Right ventricle myocardium superior (tissue), 1 donor: ENCODE measurements at regions not wholly inside any gene's neighbourhood (a gene's known extent, or its start where the extent isn't known, plus 50 kb on each side); places are given as distances from the start of the nearest gene placed in this dataset.

Source experiments
- ATAC-seq: fragments of 200-7000 bp; cut with Tn5 transposase; one replicate; pipeline ENCODE4 v1.9.1; 2020; ENCODE audit warnings: mild to moderate bottlenecking; ENCODE audit not compliant: poor library complexity
- DNase-seq: peaks from one replicate; pipeline ENCODE4 v3.0.0-alpha.2; 2020
- intact Hi-C: fragments of 100-400 bp; cut with DNase I; formaldehyde crosslinking; loops from one replicate; pipeline ENCODE4 v1.11.2; 2022
- donor health status: DM: no; HTN: yes; CAD: no; lungs with severe emphysema.

GRCh38 chr6:11296449-11297375 is 64.2 kb upstream of the NEDD9 start:
- DNase-seq: no peak
- intact Hi-C loops: no loop called here
- ATAC-seq: no peak

- intact Hi-C loops: no loop called here
- DNase-seq: no peak
- no peak for ATAC-seq
These were observed 63.5 kb upstream of the NEDD9 start for GRCh38 chr6:11295969-11296368.

DNA sequence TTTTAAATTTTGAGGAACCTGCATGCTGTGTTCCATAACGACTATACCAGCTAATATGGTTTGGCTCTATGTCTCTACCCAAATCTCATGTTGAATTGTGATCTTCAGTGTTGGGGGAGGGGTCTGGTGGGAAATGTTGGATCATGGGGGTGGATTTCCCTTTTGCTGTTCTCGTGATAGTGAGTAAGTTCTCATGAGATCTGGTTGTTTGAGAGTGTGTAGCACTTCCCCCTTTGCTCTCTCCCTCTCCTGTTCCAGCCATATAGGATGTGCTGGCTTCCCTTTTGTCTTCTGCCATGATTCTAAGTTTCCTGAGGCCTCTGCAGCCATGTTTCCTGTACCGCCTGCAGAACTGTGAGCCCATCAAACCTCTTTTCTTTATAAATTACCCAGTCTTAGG is 61.8 kb upstream of the NEDD9 start:
- no peak for ATAC-seq
- intact Hi-C loops: no loop called here
- DNase-seq: no peak

DNA sequence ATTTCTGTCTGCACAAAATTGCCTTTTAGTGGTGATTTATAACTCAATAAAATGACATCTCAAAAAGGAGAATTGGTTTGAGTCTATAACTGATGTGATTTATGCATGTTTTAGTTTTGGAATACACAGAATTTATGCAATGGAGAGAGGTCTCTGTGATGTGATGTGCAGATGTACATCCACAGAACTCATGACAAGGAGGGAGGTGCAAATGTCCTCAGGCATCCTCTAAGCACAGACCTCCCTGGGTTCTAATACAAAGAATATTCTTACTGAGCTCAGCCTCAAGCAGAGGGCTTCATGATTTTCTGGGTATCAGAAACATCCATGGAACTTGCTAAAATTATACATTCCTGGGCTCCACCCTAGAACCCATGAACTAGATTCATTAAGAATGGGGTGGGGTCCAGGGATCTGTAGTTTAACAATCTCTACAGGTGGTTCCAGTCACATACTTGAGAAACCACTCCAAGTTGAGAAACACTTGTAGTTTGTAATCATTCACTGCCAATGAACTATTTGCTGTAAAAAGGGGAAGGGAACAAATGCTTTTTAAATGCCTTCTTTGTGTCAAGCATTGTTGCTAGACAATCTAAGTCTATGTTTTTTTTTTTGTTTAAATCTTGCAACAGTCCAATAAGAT is 60.2 kb upstream of the NEDD9 start:
- no peak for ATAC-seq
- intact Hi-C loops: no loop called here
- DNase-seq: no peak

- no peak for DNase-seq
- intact Hi-C loops: no loop called here
- no peak for ATAC-seq
These were observed 59.6 kb upstream of the NEDD9 start for GRCh38 chr6:11292091-11292490.

- no peak for ATAC-seq
- no peak for DNase-seq
- intact Hi-C loops: no loop called here
These were observed 59.1 kb upstream of the NEDD9 start for GRCh38 chr6:11291582-11291981.

DNA sequence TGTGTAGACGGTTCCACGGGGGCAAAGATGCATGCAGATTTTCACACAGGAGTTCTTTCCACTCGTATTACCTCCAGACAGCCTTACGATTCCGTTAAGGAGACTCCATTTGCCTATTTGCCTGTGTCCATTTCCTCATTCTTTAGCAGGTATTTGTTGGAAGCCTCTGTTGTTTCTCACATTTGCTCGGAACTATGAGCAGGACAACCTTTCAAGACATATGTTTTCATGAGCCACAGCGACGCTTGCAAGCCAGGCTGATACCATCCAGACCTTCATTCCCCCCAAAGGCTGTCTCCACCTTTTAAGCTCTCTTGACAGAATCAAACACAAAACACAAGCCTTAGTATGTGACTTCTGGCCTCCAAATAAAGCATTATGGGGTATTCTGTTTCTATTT is 57.6 kb upstream of the NEDD9 start:
- intact Hi-C loops: no loop called here
- ATAC-seq (no peak), DNase-seq (no peak)

DNA sequence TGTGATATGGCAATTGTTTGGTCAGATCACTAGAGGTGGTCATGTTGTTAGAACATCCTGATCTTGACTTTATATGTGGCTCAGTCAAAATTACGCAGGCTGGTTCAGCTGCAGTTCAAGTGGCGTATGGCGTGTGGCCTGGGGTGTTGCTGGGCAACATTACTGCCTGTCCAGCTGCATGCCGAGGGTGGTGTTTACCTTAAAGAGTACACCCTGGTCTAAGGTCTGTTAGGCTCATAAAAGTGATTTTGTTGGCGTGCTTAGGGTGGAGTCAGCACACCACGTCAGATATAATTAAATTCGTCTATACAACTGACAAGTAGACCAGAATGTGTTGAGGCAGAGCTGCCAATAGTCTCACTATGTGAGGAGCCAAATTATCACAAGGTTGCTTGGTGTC is 55.6 kb upstream of the NEDD9 start:
- ATAC-seq (peak; percentile 18), DNase-seq (no peak)
- intact Hi-C loops: no loop called here

- ATAC-seq: no peak
- intact Hi-C loops: no loop called here
- no peak for DNase-seq
These were observed 52.5 kb upstream of the NEDD9 start for GRCh38 chr6:11284996-11285395.

- intact Hi-C loops: no loop called here
- no peak for ATAC-seq
These were observed 51.2 kb upstream of the NEDD9 start for GRCh38 chr6:11283629-11284028.

DNA sequence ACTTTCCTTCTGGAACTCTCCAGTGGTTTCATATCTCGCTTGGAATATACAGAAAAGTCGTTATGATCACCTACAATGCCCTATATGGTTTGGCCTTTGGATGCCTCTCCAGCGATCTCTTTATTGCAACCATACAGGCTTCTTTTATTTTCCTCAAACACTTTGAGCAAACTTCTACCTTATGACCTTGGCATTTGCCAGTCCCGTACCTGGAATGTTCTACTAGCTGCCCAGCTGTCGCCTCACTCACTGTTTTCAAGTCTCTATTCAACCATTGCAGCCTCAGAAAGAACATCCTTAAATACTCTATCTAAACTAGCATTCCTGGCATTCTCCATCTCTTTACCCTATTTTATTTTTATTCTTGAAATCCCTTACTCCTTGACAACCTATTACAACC is 50.4 kb upstream of the NEDD9 start:
- DNase-seq (no peak), ATAC-seq (no peak)
- intact Hi-C loops: no loop called here

More at GRCh38 chr6:11283629-11284028, 51.2 kb upstream of the NEDD9 start:
- DNase-seq: no peak
